Mesendoderm (in vitro differentiated cells): ENCODE measurements at regions not wholly inside any gene's neighbourhood (a gene's known extent, or its start where the extent isn't known, plus 50 kb on each side); places are given as distances from the start of the nearest gene placed in this dataset.
A peak's percentile ranks its signal among the peaks of the same experiment; 100 is the strongest.

ENCODE experiments used
- DNase-seq: peaks from one replicate; pipeline ENCODE4 v3.0.0; 2013
- H2AK5ac ChIP-seq: 2 replicates; pipeline ENCODE4 v1.6.1; 2013; ENCODE audit warnings: low read length, inconsistent platforms
- H2BK120ac ChIP-seq: 2 replicates; pipeline ENCODE4 v1.6.1; 2013; ENCODE audit warnings: low read depth, mild to moderate bottlenecking, low read length, moderate library complexity, mixed read lengths
- H2BK15ac ChIP-seq: replicated peaks from 2 replicates; pipeline ENCODE4 v1.6.1; 2013; ENCODE audit warnings: low read depth, mild to moderate bottlenecking, moderate library complexity
- H2BK5ac ChIP-seq: 2 replicates; pipeline ENCODE4 v1.6.1; 2013; ENCODE audit warnings: low read length, inconsistent platforms
- H3K18ac ChIP-seq: 2 replicates; pipeline ENCODE4 v1.6.1; 2013; ENCODE audit warnings: mild to moderate bottlenecking, low read length, mixed read lengths
- H3K23ac ChIP-seq: one replicate; pipeline ENCODE4 v1.6.1; 2013; ENCODE audit warnings: low read length
- H3K27ac ChIP-seq: 2 replicates; pipeline ENCODE4 v1.5.1; 2013; ENCODE audit warnings: low read depth, mild to moderate bottlenecking, inconsistent platforms, low read length, moderate library complexity
- H3K27me3 ChIP-seq: 2 replicates; pipeline ENCODE4 v1.6.1; 2013; ENCODE audit warnings: low read length, control low read depth, mild to moderate bottlenecking, inconsistent platforms; ENCODE audit not compliant: insufficient read depth, poor library complexity
- H3K36me3 ChIP-seq: 2 replicates; pipeline ENCODE4 v1.6.1; 2013; ENCODE audit warnings: low read length, inconsistent platforms; ENCODE audit not compliant: control insufficient read depth, insufficient read depth
- H3K4ac ChIP-seq: one replicate; pipeline ENCODE4 v1.6.1; 2013; ENCODE audit warnings: low read depth, mild to moderate bottlenecking, low read length, moderate library complexity
- H3K4me1 ChIP-seq: 2 replicates; pipeline ENCODE4 v1.6.1; 2013; ENCODE audit warnings: low read depth, low read length, inconsistent platforms; ENCODE audit not compliant: control insufficient read depth
- H3K4me2 ChIP-seq: 2 replicates; pipeline ENCODE4 v1.6.1; 2013; ENCODE audit warnings: low read length
- H3K4me3 ChIP-seq: 2 replicates; pipeline ENCODE4 v1.5.1; 2013; ENCODE audit warnings: mild to moderate bottlenecking, low read length
- H3K56ac ChIP-seq: one replicate; pipeline ENCODE4 v1.6.1; 2013; ENCODE audit warnings: low read length
- H3K79me1 ChIP-seq: 2 replicates; pipeline ENCODE4 v1.6.1; 2013; ENCODE audit warnings: low read length, inconsistent platforms
- H3K79me2 ChIP-seq: 2 replicates; pipeline ENCODE4 v1.6.1; 2013; ENCODE audit warnings: mild to moderate bottlenecking, low read length; ENCODE audit not compliant: control insufficient read depth, insufficient read depth
- H3K9ac ChIP-seq: 2 replicates; pipeline ENCODE4 v1.6.1; 2013; ENCODE audit warnings: low read length, inconsistent platforms
- H4K5ac ChIP-seq: one replicate; pipeline ENCODE4 v1.6.1; 2013; ENCODE audit warnings: low read length
- H4K8ac ChIP-seq: one replicate; pipeline ENCODE4 v1.6.1; 2013; ENCODE audit warnings: low read depth, mild to moderate bottlenecking, control low read depth, low read length, moderate library complexity
- WGBS: extraction: QIAGEN DNeasy Blood & Tissue Kit; methylation state at CpG from one replicate; pipeline ENCODE4 v1.1.7; 2013; ENCODE audit warnings: low lambda C conversion rate, missing lambda C conversion rate; ENCODE audit not compliant: insufficient coverage; ENCODE audit errors: extremely low coverage; 5-methylcytosine and 5-hydroxymethylcytosine counted together

GRCh38 chr3:148246291-148246923, 451.3 kb upstream of the AGTR1 start:
- H3K4me3 ChIP-seq, result no peak overlapping the region
- no peak overlapping the region for H3K4me2 ChIP-seq
- H3K27ac ChIP-seq, result no peak overlapping the region
- no peaks in the 10 kb centered on the region for H3K27me3 ChIP-seq
- H2BK15ac ChIP-seq, result no peak overlapping the region
- H3K36me3 ChIP-seq, result no peaks in the 10 kb centered on the region
- H2AK5ac ChIP-seq, result no peak overlapping the region
- H3K4ac ChIP-seq, result no peak overlapping the region
- H3K4me1 ChIP-seq, result no peaks in the 10 kb centered on the region
- H4K8ac ChIP-seq, result no peak overlapping the region
- no peak overlapping the region for H3K56ac ChIP-seq
- no peak overlapping the region for H3K23ac ChIP-seq
- H2BK5ac ChIP-seq, result no peak overlapping the region
- WGBS, result no CpG with 5 or more reads among the region's 3 CpGs
- DNase-seq, result no peak
- H3K9ac ChIP-seq, result no peak overlapping the region
- no peak overlapping the region for H2BK120ac ChIP-seq
- H3K79me2 ChIP-seq, result no peaks in the 10 kb centered on the region
- H3K18ac ChIP-seq, result no peak overlapping the region
- no peak overlapping the region for H4K5ac ChIP-seq
- no peaks in the 10 kb centered on the region for H3K79me1 ChIP-seq

- no CpG with 5 or more reads among the region's 2 CpGs for WGBS
- no peaks in the 10 kb centered on the region for H3K27me3 ChIP-seq
- H3K4me3 ChIP-seq, result no peak overlapping the region
- H2BK120ac ChIP-seq, result no peak overlapping the region
- no peak overlapping the region for H3K9ac ChIP-seq
- H3K56ac ChIP-seq, result no peak overlapping the region
- no peak overlapping the region for H2AK5ac ChIP-seq
- no peaks in the 10 kb centered on the region for H3K79me2 ChIP-seq
- H3K4me2 ChIP-seq, result no peak overlapping the region
- no peak for DNase-seq
- no peak overlapping the region for H3K4ac ChIP-seq
- H3K4me1 ChIP-seq, result no peaks in the 10 kb centered on the region
- H3K79me1 ChIP-seq, result no peaks in the 10 kb centered on the region
- H3K27ac ChIP-seq, result no peak overlapping the region
- H2BK5ac ChIP-seq, result no peak overlapping the region
- H4K8ac ChIP-seq, result no peak overlapping the region
- H3K23ac ChIP-seq, result no peak overlapping the region
- H2BK15ac ChIP-seq, result no peak overlapping the region
- H3K36me3 ChIP-seq, result no peaks in the 10 kb centered on the region
- H3K18ac ChIP-seq, result no peak overlapping the region
- H4K5ac ChIP-seq, result no peak overlapping the region
These were observed 444.0 kb upstream of the AGTR1 start for GRCh38 chr3:148253713-148254112.

- Histone ChIP-seq H2AK5ac (no peak overlapping the region), H3K36me3 (no peaks in the 10 kb centered on the region), H2BK120ac (no peak overlapping the region), H3K79me2 (no peaks in the 10 kb centered on the region), H2BK5ac (no peak overlapping the region), H3K4me1 (no peaks in the 10 kb centered on the region), H3K4me2 (no peak overlapping the region), H3K4ac (no peak overlapping the region), H3K56ac (no peak overlapping the region), H3K27me3 (no peaks in the 10 kb centered on the region), H3K9ac (no peak overlapping the region), H3K79me1 (no peaks in the 10 kb centered on the region), H3K18ac (no peak overlapping the region), H3K23ac (no peak overlapping the region), H2BK15ac (no peak overlapping the region), H3K4me3 (no peak overlapping the region), H3K27ac (no peak overlapping the region), H4K8ac (no peak overlapping the region), H4K5ac (no peak overlapping the region)
- no peak for DNase-seq
- no CpG with 5 or more reads among the region's 2 CpGs for WGBS
These were observed 443.3 kb upstream of the AGTR1 start for GRCh38 chr3:148254402-148254801.

GRCh38 chr3:148255981-148256969, 441.4 kb upstream of the AGTR1 start:
- H2AK5ac ChIP-seq, result no peak overlapping the region
- H3K4me1 ChIP-seq, result no peaks in the 10 kb centered on the region
- no peak overlapping the region for H2BK5ac ChIP-seq
- H3K56ac ChIP-seq, result no peak overlapping the region
- no peak overlapping the region for H3K4me2 ChIP-seq
- H3K36me3 ChIP-seq, result no peaks in the 10 kb centered on the region
- H3K27me3 ChIP-seq, result no peaks in the 10 kb centered on the region
- no peak overlapping the region for H4K8ac ChIP-seq
- H3K9ac ChIP-seq, result no peak overlapping the region
- no peak overlapping the region for H3K18ac ChIP-seq
- no CpG with 5 or more reads among the region's 6 CpGs for WGBS
- DNase-seq, result peak; percentile 17
- H3K4me3 ChIP-seq, result no peak overlapping the region
- H3K23ac ChIP-seq, result no peak overlapping the region
- no peak overlapping the region for H4K5ac ChIP-seq
- H2BK120ac ChIP-seq, result no peak overlapping the region
- H2BK15ac ChIP-seq, result no peak overlapping the region
- H3K79me1 ChIP-seq, result no peaks in the 10 kb centered on the region
- H3K27ac ChIP-seq, result no peak overlapping the region
- no peaks in the 10 kb centered on the region for H3K79me2 ChIP-seq
- H3K4ac ChIP-seq, result no peak overlapping the region

GRCh38 chr3:148262980-148263379, 434.7 kb upstream of the AGTR1 start:
- DNase-seq, result no peak
- Histone ChIP-seq H3K36me3 (no peaks in the 10 kb centered on the region), H3K27me3 (no peaks in the 10 kb centered on the region), H2BK5ac (no peak overlapping the region), H2BK15ac (no peak overlapping the region), H3K4me3 (no peak overlapping the region), H3K9ac (no peak overlapping the region), H3K79me1 (no peaks in the 10 kb centered on the region), H3K4ac (no peak overlapping the region), H3K4me2 (no peak overlapping the region), H3K18ac (no peak overlapping the region), H4K5ac (no peak overlapping the region), H2AK5ac (no peak overlapping the region), H3K79me2 (no peaks in the 10 kb centered on the region), H3K56ac (no peak overlapping the region), H3K23ac (no peak overlapping the region), H3K27ac (no peak overlapping the region), H3K4me1 (no peaks in the 10 kb centered on the region), H4K8ac (no peak overlapping the region), H2BK120ac (no peak overlapping the region)
